ENCODE measurements at regions not wholly inside any gene's neighbourhood (a gene's known extent, or its start where the extent isn't known, plus 50 kb on each side); places are given as distances from the start of the nearest gene placed in this dataset.

DNA sequence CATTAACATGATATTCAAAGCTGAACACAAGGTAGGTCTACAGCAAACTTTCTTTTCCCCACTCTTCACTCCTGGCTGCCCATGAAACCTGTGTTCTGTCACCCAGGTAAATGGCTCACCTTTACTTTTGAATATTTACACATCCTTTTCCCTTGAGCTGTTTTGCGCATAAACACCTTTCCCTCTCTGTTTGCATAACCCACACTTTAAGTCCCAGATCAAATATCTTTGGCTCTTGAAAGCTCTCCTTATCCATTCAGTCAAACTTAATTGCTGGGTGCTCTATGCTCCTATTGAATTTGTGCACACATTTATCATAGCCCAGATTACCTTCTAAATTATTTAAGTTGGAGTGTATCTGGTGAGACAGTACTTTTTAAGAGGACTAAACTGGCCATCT lies 51.7 kb upstream of the ATP8A1 start:
- TF ChIP-seq, protein P1, sequence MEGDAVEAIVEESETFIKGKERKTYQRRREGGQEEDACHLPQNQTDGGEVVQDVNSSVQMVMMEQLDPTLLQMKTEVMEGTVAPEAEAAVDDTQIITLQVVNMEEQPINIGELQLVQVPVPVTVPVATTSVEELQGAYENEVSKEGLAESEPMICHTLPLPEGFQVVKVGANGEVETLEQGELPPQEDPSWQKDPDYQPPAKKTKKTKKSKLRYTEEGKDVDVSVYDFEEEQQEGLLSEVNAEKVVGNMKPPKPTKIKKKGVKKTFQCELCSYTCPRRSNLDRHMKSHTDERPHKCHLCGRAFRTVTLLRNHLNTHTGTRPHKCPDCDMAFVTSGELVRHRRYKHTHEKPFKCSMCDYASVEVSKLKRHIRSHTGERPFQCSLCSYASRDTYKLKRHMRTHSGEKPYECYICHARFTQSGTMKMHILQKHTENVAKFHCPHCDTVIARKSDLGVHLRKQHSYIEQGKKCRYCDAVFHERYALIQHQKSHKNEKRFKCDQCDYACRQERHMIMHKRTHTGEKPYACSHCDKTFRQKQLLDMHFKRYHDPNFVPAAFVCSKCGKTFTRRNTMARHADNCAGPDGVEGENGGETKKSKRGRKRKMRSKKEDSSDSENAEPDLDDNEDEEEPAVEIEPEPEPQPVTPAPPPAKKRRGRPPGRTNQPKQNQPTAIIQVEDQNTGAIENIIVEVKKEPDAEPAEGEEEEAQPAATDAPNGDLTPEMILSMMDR (conservative IDR thresholded peaks at IDR 0.05; ENCODE audit: low read length), result no peak
- no peak for TF ChIP-seq EZH2phosphoT487 (IDR thresholded peaks at IDR 0.05; ENCODE audit: borderline replicate concordance, low read depth, low read length)
